T1000 (cell line): ENCODE measurements at regions not wholly inside any gene's neighbourhood (a gene's known extent, or its start where the extent isn't known, plus 50 kb on each side); places are given as distances from the start of the nearest gene placed in this dataset.

ENCODE experiments used
- DNase-seq: peaks from one replicate; lab custom pipeline; 2025; ENCODE audit warnings: mixed read lengths; lab: John Stamatoyannopoulos, UW

DNA sequence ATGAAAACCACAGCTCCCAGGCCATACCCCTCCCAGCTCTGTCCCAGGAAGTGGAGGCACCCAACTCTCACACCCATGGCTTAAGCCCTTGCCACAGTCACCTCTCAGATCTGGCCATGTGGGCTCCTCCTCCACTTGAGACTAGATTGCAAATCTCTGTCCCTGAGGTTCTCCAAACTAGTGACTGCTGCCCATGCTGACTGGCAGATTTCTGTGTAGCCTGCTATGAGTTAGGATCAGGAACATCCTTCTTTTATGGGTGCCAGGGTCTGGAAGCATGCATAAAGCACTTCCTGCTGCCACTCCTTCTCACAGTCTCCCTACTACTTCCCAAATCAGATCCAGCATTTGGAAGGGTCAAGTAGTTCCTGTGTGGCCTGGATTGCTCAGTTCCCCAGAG is 59.6 kb upstream of the GOLIM4 start:
- DNase-seq = no peak

- no peak for DNase-seq
Observed at GRCh38 chr3:168154089-168154488, 58.4 kb upstream of the GOLIM4 start.

- no peak for DNase-seq
Observed at GRCh38 chr3:168152149-168152548, 56.4 kb upstream of the GOLIM4 start.
